IMR-90 (cell line): ENCODE measurements at regions not wholly inside any gene's neighbourhood (a gene's known extent, or its start where the extent isn't known, plus 50 kb on each side); places are given as distances from the start of the nearest gene placed in this dataset.

Source experiments
- ATAC-seq: fragments of 200-7000 bp; cut with Tn5 transposase; 2 replicates; pipeline ENCODE4 v1.9.1; 2020; ENCODE audit warnings: low read depth, mild to moderate bottlenecking, moderate library complexity
- BruUV-seq: library from RNA; stranded (reverse); fragments of 400-500 nt; replicated peaks from 2 replicates; lab custom pipeline; 2021; lab: Mats Ljungman, UMichigan
- CTCF ChIA-PET: fragments of 300-600 bp; formaldehyde crosslinking; extraction: SDS; loops from one replicate; lab custom pipeline; 2021; ENCODE audit warnings: antibody characterized with exemption; lab: Yijun Ruan, JAX
- POLR2A ChIA-PET: fragments of 300-600 bp; sonication (Branson Sonifier 250); formaldehyde crosslinking; loops from one replicate; lab custom pipeline; 2022; ENCODE audit warnings: antibody characterized with exemption; ENCODE audit not compliant: unreplicated experiment; lab: Charles Lee
- DNase-seq: peaks from one replicate; pipeline ENCODE4 v3.0.0; 2013
- H2AFZ ChIP-seq: replicated peaks from 2 replicates; pipeline ENCODE3; 2013; ENCODE audit warnings: low read length, mild to moderate bottlenecking; ENCODE audit not compliant: poor library complexity
- H2AK5ac ChIP-seq: 2 replicates; pipeline ENCODE4 v1.6.1; 2013; ENCODE audit warnings: low read depth, low read length, inconsistent platforms
- H2AK9ac ChIP-seq: replicated peaks from 2 replicates; pipeline ENCODE3; 2013; ENCODE audit warnings: mild to moderate bottlenecking, low read depth, low read length, moderate library complexity; ENCODE audit not compliant: poor library complexity
- H2BK120ac ChIP-seq: 2 replicates; pipeline ENCODE4 v1.6.1; 2013; ENCODE audit warnings: low read depth, low read length, inconsistent platforms
- H2BK15ac ChIP-seq: 3 replicates; pipeline ENCODE4 v1.6.1; 2013; ENCODE audit warnings: low read depth, low read length, inconsistent platforms
- H2BK20ac ChIP-seq: 2 replicates; pipeline ENCODE4 v1.6.1; 2013; ENCODE audit warnings: low read depth, mild to moderate bottlenecking, inconsistent platforms, low read length, moderate library complexity
- H2BK5ac ChIP-seq: 2 replicates; pipeline ENCODE4 v1.6.1; 2013; ENCODE audit warnings: mild to moderate bottlenecking, low read depth, low read length, inconsistent platforms; ENCODE audit not compliant: poor library complexity, severe bottlenecking
- H3K14ac ChIP-seq: replicated peaks from 2 replicates; pipeline ENCODE4 v1.6.1; 2013; ENCODE audit warnings: low read depth, low read length, inconsistent platforms
- H3K18ac ChIP-seq: 2 replicates; pipeline ENCODE4 v1.6.1; 2013; ENCODE audit warnings: low read depth, low read length, control low read depth
- H3K23ac ChIP-seq: 2 replicates; pipeline ENCODE4 v1.6.1; 2013; ENCODE audit warnings: low read depth, low read length, inconsistent platforms
- H3K27ac ChIP-seq: 2 replicates; pipeline ENCODE4 v1.5.1; 2013; ENCODE audit warnings: mild to moderate bottlenecking, control low read depth, low read length; ENCODE audit not compliant: insufficient read depth
- H3K27me3 ChIP-seq: 2 replicates; pipeline ENCODE4 v1.6.1; 2013; ENCODE audit warnings: low read length; ENCODE audit not compliant: control insufficient read depth, insufficient read depth
- H3K36me3 ChIP-seq: 2 replicates; pipeline ENCODE4 v1.6.1; 2013; ENCODE audit warnings: low read length, mixed read lengths; ENCODE audit not compliant: control insufficient read depth, insufficient read depth
- H3K4ac ChIP-seq: 2 replicates; pipeline ENCODE4 v1.6.1; 2013; ENCODE audit warnings: low read depth, low read length, inconsistent platforms
- H3K4me1 ChIP-seq: 2 replicates; pipeline ENCODE4 v1.6.1; 2013; ENCODE audit warnings: low read length, mixed read lengths; ENCODE audit not compliant: control insufficient read depth, insufficient read depth
- H3K4me2 ChIP-seq: 2 replicates; pipeline ENCODE4 v1.6.1; 2013; ENCODE audit warnings: low read depth, mild to moderate bottlenecking, control low read depth, low read length, moderate library complexity
- H3K4me3 ChIP-seq: 2 replicates; pipeline ENCODE4 v1.5.1; 2013; ENCODE audit warnings: low read depth, mild to moderate bottlenecking, control low read depth, low read length, moderate library complexity; ENCODE audit not compliant: insufficient read depth
- H3K56ac ChIP-seq: 2 replicates; pipeline ENCODE4 v1.6.1; 2013; ENCODE audit warnings: low read length, inconsistent platforms; ENCODE audit not compliant: insufficient read depth; ENCODE audit errors: extremely low read depth
- H3K79me1 ChIP-seq, 2 experiments: 2 replicates each; pipeline ENCODE4 v1.6.1; 2013; ENCODE audit warnings: low read length in 2 of 2, inconsistent platforms in 1 of 2, low read depth in 1 of 2
- H3K9ac ChIP-seq: 2 replicates; pipeline ENCODE4 v1.6.1; 2013; ENCODE audit warnings: low read depth, low read length, control low read depth
- H3K9me1 ChIP-seq: 2 replicates; pipeline ENCODE4 v1.6.1; 2013; ENCODE audit warnings: low read length, inconsistent platforms; ENCODE audit not compliant: insufficient read depth
- H3K9me3 ChIP-seq: 2 replicates; pipeline ENCODE4 v1.6.1; 2013; ENCODE audit warnings: low read length; ENCODE audit not compliant: control insufficient read depth, insufficient read depth
- H4K20me1 ChIP-seq: 2 replicates; pipeline ENCODE4 v1.6.1; 2013; ENCODE audit warnings: low read length, inconsistent platforms; ENCODE audit not compliant: insufficient read depth
- H4K5ac ChIP-seq: 2 replicates; pipeline ENCODE4 v1.6.1; 2013; ENCODE audit warnings: mild to moderate bottlenecking, low read depth, low read length, control low read depth
- H4K8ac ChIP-seq, 2 experiments: 2 replicates each; pipeline ENCODE4 v1.6.1; 2013; ENCODE audit warnings: low read depth in 2 of 2, low read length in 2 of 2, control low read depth in 1 of 2, inconsistent platforms in 1 of 2
- H4K91ac ChIP-seq: 2 replicates; pipeline ENCODE4 v1.6.1; 2013; ENCODE audit warnings: low read depth, low read length, inconsistent platforms; ENCODE audit not compliant: insufficient read depth
- CEBPB ChIP-seq: IDR thresholded peaks from 2 replicates; pipeline ENCODE4 v1.6.1; 2012; ENCODE audit warnings: low read depth, low read length, improper control_type of control experiment
- MAFK ChIP-seq: IDR thresholded peaks from 2 replicates; pipeline ENCODE4 v1.6.1; 2012; ENCODE audit warnings: low read depth, low read length, improper control_type of control experiment
- RCOR1 ChIP-seq: IDR thresholded peaks from 2 replicates; pipeline ENCODE4 v1.6.1; 2012; ENCODE audit warnings: mild to moderate bottlenecking, low read length, improper control_type of control experiment; ENCODE audit not compliant: insufficient replicate concordance
- RFX5 ChIP-seq: IDR thresholded peaks from 2 replicates; pipeline ENCODE4 v1.8.0; 2012; ENCODE audit warnings: low read depth, mild to moderate bottlenecking, low read length, moderate library complexity
- WGBS, 2 experiments: methylation state at CpG; one replicate each; pipeline versions ENCODE4 v1.1.5 to v1.1.7; 2013; ENCODE audit warnings: missing lambda C conversion rate in 2 of 2; ENCODE audit not compliant: insufficient read length in 1 of 2; ENCODE audit errors: extremely low coverage in 2 of 2; 5-methylcytosine and 5-hydroxymethylcytosine counted together
- dilution Hi-C: fragments of 300-500 bp; cut with HindIII; formaldehyde crosslinking; loops from one replicate; pipeline ENCODE4 v1.14.3; 2018; ENCODE audit warnings: low sequenced_read_pairs; ENCODE audit not compliant: unreplicated experiment
- in situ Hi-C: fragments of 300-500 bp; cut with MboI; formaldehyde crosslinking; loops from 3 replicates; pipeline ENCODE4 v1.14.3; 2019; ENCODE audit warnings: low sequenced_read_pairs, inconsistent platforms, mixed read lengths
- intact Hi-C: fragments of 100-400 bp; cut with micrococcal nuclease; formaldehyde crosslinking; loops from 2 replicates; pipeline ENCODE4 v1.10.0; 2022

- DNase-seq = no peak
- H4K91ac ChIP-seq = no peak overlapping the region
- no peaks in the 10 kb centered on the region for H3K4me1 ChIP-seq
- no peak for ATAC-seq
- WGBS, 2 experiments = 0% methylated on average over 2 of the region's 3 CpGs; no CpG with 5 or more reads in 1 of the 2 experiments
- dilution Hi-C loops = no loop called here
- no peak overlapping the region for H3K27ac ChIP-seq
- no peaks in the 10 kb centered on the region for H3K79me1 ChIP-seq
- no peak overlapping the region for H3K56ac ChIP-seq
- H3K18ac ChIP-seq = no peak overlapping the region
- H3K36me3 ChIP-seq = no peaks in the 10 kb centered on the region
- no peak overlapping the region for H3K4me2 ChIP-seq
- H2BK15ac ChIP-seq = no peak overlapping the region
- no peak overlapping the region for H3K23ac ChIP-seq
- no peaks in the 10 kb centered on the region for H3K9me1 ChIP-seq
- peaks cover 3% of the 10 kb centered on the region; the same call in 1 of the 2 replicates for H3K9me3 ChIP-seq
- POLR2A ChIA-PET = no interaction called here
- H2AK5ac ChIP-seq = no peak overlapping the region
- no peak overlapping the region for H2BK5ac ChIP-seq
- no peak overlapping the region for H3K4ac ChIP-seq
- no peaks in the 10 kb centered on the region for H3K27me3 ChIP-seq
- no peaks in the 10 kb centered on the region for H4K20me1 ChIP-seq
- H3K14ac ChIP-seq = no peak overlapping the region
- BruUV-seq = no TSS peak
- no peak overlapping the region for H2BK120ac ChIP-seq
- no peak overlapping the region for H2AFZ ChIP-seq
- CTCF ChIA-PET = no interaction called here
- in situ Hi-C loops = no loop called here
- H3K4me3 ChIP-seq = no peak overlapping the region
- H4K8ac ChIP-seq = no peak overlapping the region
- no peak overlapping the region for H3K9ac ChIP-seq
- intact Hi-C loops = no loop called here
- H2AK9ac ChIP-seq = no peak overlapping the region
- H4K5ac ChIP-seq = no peak overlapping the region
- TF ChIP-seq CEBPB (no peak), MAFK (no peak), RCOR1 (no peak), RFX5 (no peak)
- H2BK20ac ChIP-seq = no peak overlapping the region
Measured at GRCh38 chr1:208601561-208601960, 357.4 kb upstream of the PLXNA2 start.
